ENCODE measurements at regions not wholly inside any gene's neighbourhood (a gene's known extent, or its start where the extent isn't known, plus 50 kb on each side); places are given as distances from the start of the nearest gene placed in this dataset.

DNA sequence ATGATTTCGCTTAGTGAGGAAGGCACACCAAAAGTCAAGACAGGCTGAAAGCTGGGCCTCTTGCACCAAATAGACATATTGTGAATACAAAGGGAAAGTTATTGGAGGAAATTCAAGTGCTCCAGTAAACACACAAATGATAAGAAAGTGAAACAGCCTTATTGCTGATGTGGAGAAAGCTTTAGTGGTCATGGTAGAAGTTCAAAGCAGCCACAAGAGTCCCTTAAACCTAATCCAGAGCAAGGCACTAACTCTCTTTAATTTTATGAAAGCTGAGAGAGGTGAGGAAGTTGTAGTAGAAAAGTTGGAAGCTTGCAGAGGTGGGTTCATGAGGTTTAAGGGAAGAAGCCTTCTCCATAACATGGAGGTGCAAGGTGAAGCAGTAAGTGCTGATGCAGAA is 988.3 kb downstream of the VRK1 start:
- H3K27me3 ChIP-seq = no peaks in the 10 kb centered on the region
- TF ChIP-seq POLR2A (IDR thresholded peaks at IDR 0.05) (no peak), EP300 (IDR thresholded peaks at IDR 0.05) (no peak)
- TF ChIP-seq, protein P1, sequence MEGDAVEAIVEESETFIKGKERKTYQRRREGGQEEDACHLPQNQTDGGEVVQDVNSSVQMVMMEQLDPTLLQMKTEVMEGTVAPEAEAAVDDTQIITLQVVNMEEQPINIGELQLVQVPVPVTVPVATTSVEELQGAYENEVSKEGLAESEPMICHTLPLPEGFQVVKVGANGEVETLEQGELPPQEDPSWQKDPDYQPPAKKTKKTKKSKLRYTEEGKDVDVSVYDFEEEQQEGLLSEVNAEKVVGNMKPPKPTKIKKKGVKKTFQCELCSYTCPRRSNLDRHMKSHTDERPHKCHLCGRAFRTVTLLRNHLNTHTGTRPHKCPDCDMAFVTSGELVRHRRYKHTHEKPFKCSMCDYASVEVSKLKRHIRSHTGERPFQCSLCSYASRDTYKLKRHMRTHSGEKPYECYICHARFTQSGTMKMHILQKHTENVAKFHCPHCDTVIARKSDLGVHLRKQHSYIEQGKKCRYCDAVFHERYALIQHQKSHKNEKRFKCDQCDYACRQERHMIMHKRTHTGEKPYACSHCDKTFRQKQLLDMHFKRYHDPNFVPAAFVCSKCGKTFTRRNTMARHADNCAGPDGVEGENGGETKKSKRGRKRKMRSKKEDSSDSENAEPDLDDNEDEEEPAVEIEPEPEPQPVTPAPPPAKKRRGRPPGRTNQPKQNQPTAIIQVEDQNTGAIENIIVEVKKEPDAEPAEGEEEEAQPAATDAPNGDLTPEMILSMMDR (IDR thresholded peaks at IDR 0.05) = no peak
- H3K9me3 ChIP-seq = no peaks in the 10 kb centered on the region
- no peaks in the 10 kb centered on the region for H3K36me3 ChIP-seq
- no peak overlapping the region for H3K27ac ChIP-seq
- H3K4me3 ChIP-seq = no peak overlapping the region
- H3K4me1 ChIP-seq = no peaks in the 10 kb centered on the region
- DNase-seq (ENCODE audit: low spot score in 2 of 2) = no peak
- WGBS, 2 donors = 91 to 95% methylated on average over 1 of the region's 1 CpG

DNA sequence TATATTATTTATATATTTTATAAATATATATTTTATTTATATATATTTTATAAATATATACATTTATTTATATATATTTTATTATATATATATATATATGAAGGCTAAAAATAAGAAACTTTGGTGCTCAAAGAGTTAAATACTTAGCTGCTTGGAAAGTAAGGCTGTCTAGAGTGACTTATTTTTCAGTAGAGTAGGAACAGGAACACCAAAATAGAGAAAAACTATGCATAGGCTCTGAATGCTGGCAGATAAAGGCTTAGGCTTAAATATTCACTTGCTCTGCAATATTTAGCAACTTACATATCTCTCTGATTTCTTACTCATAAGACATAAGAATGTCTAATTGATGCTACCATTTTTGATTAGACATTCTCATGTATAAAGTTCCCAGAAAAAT is 991.2 kb downstream of the VRK1 start:
- TF ChIP-seq, protein P1 (IDR thresholded peaks at IDR 0.05) = no peak
- no peak for TF ChIP-seq POLR2A (IDR thresholded peaks at IDR 0.05)
- TF ChIP-seq EP300 (IDR thresholded peaks at IDR 0.05) = no peak
- Histone ChIP-seq H3K4me3 (no peak overlapping the region), H3K27me3 (no peaks in the 10 kb centered on the region), H3K9me3 (no peaks in the 10 kb centered on the region), H3K27ac (no peak overlapping the region), H3K4me1 (no peaks in the 10 kb centered on the region), H3K36me3 (no peaks in the 10 kb centered on the region)
- no peak for DNase-seq (ENCODE audit: low spot score in 2 of 2)

DNA sequence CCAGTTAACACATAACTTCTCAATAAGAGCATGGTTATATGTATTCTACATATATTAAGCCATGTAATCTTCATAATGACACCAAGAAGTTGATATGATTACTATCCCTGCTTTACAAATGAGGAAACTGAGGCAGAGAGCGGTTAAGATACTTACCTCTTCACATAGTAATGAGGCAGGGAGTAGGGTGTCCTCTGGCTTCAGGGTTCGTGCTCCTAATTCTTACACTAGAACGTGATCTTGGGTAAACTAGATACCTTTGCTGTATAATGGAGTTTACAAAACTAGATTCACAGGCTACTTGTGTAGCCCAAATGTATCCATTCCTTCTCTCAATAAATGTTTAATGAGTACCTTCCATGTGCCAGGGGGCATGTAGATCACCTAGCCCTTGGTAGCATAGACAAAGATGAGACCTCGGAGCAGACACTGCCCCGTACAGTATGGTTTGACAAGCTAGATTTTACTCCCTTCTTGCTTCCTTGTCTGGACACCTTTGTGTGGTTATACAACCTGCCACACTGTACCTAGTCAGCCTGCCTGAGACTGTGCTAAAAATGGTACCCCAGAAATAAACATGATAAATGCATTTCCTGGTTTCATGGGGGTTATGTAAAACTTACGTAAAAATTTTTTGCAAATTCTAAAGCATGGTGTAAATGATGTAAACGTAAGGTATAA is 991.8 kb downstream of the VRK1 start:
- Histone ChIP-seq H3K4me3 (no peak overlapping the region), H3K36me3 (no peaks in the 10 kb centered on the region), H3K27me3 (no peaks in the 10 kb centered on the region), H3K9me3 (no peaks in the 10 kb centered on the region), H3K4me1 (no peaks in the 10 kb centered on the region), H3K27ac (no peak overlapping the region)
- WGBS, 2 donors = 90 to 93% methylated on average over 7 of the region's 7 CpGs
- no peak for DNase-seq (ENCODE audit: low spot score in 2 of 2)
- TF ChIP-seq EP300 (IDR thresholded peaks at IDR 0.05) (no peak), POLR2A (IDR thresholded peaks at IDR 0.05) (no peak)
- TF ChIP-seq, protein P1 (IDR thresholded peaks at IDR 0.05) = no peak

DNA sequence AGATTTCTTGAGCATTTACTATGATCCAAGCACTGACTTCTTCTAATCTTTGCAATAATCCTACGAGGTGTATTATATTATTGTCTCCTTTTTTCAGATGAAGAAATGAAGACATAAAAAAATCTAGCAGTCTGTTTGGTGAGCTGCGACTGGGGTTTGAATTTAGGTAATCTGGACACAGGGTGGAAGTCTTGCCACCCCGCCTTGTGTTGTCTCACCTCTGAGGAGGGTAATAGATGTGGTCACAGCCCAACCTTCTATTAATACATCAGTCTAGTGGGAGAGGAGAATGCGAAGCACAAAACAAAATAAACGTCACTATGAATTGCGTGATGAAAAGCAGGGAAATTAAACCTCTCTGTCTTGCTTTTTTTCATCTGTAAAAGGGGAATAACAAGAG is 993.9 kb downstream of the VRK1 start:
- Histone ChIP-seq H3K27me3 (no peaks in the 10 kb centered on the region), H3K4me3 (no peak overlapping the region), H3K27ac (no peak overlapping the region), H3K9me3 (no peaks in the 10 kb centered on the region), H3K4me1 (no peaks in the 10 kb centered on the region), H3K36me3 (no peaks in the 10 kb centered on the region)
- DNase-seq (ENCODE audit: low spot score in 2 of 2) = no peak
- 77 to 81% methylated on average over 6 of the region's 6 CpGs for WGBS, 2 donors
- TF ChIP-seq, protein P1 (IDR thresholded peaks at IDR 0.05) = no peak
- no peak for TF ChIP-seq POLR2A (IDR thresholded peaks at IDR 0.05)
- TF ChIP-seq EP300 (IDR thresholded peaks at IDR 0.05) = no peak

DNA sequence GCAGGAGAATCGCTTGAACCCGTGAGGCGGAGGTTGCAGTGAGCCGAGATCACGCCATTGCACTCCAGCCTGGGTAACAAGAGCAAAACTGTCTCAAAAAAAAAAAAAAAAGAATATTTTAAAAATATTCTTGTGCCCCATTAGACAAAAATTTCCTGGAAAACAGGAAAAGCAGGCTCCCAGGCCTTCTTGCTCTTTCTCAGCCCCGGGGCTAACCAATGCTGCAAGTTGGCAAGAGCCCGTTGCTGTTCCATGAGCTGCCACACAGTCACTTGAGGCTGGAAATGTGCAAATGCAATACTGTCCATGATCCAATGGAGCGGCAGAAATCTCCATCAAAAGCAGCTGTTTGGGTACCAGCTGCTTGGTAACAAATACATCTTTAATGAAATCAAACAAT is 994.7 kb downstream of the VRK1 start:
- 90 to 93% methylated on average over 8 of the region's 8 CpGs for WGBS, 2 donors
- Histone ChIP-seq H3K4me1 (no peaks in the 10 kb centered on the region), H3K36me3 (no peaks in the 10 kb centered on the region), H3K27ac (no peak overlapping the region), H3K27me3 (no peaks in the 10 kb centered on the region), H3K9me3 (no peaks in the 10 kb centered on the region), H3K4me3 (no peak overlapping the region)
- no peak for DNase-seq (ENCODE audit: low spot score in 2 of 2)
- TF ChIP-seq EP300 (IDR thresholded peaks at IDR 0.05) = no peak
- TF ChIP-seq, protein P1 (IDR thresholded peaks at IDR 0.05) = no peak
- no peak for TF ChIP-seq POLR2A (IDR thresholded peaks at IDR 0.05)
